ENCODE measurements at regions not wholly inside any gene's neighbourhood (a gene's known extent, or its start where the extent isn't known, plus 50 kb on each side); places are given as distances from the start of the nearest gene placed in this dataset.
"Not testable (repeated sequence)": the region's sequence is repeated elsewhere in the genome, so short reads cannot be mapped to it uniquely, and the experiment has no call there.

- DNase-seq = not testable (repeated sequence)
These were observed 55.3 kb downstream of the BBS10 start for GRCh38 chr12:76292891-76293290.

GRCh38 chr12:76292305-76292704 is 55.9 kb downstream of the BBS10 start:
- not testable (repeated sequence) for DNase-seq

GRCh38 chr12:76290963-76291859 is 57.0 kb downstream of the BBS10 start:
- DNase-seq = no peak

GRCh38 chr12:76288218-76288617 is 60.0 kb downstream of the BBS10 start:
- DNase-seq = no peak

- DNase-seq = no peak
These were observed 63.1 kb downstream of the BBS10 start for GRCh38 chr12:76284816-76285750.

- DNase-seq = no peak
These were observed 65.5 kb downstream of the BBS10 start for GRCh38 chr12:76282744-76283143.

- no peak for DNase-seq
These were observed 70.7 kb downstream of the BBS10 start for GRCh38 chr12:76277480-76277879.

GRCh38 chr12:76276499-76277151 is 71.6 kb downstream of the BBS10 start:
- DNase-seq = no peak

GRCh38 chr12:76275511-76276093 is 72.6 kb downstream of the BBS10 start:
- no peak for DNase-seq

- no peak for DNase-seq
These were observed 73.7 kb downstream of the BBS10 start for GRCh38 chr12:76274420-76275083.

- no peak for DNase-seq
These were observed 75.9 kb downstream of the BBS10 start for GRCh38 chr12:76272287-76272686.

GRCh38 chr12:76270657-76271358 is 77.4 kb downstream of the BBS10 start:
- no peak for DNase-seq

- no peak for DNase-seq
These were observed 79.9 kb downstream of the BBS10 start for GRCh38 chr12:76268267-76268666.

GRCh38 chr12:76266797-76267196 is 81.4 kb downstream of the BBS10 start:
- no peak for DNase-seq

GRCh38 chr12:76265424-76266180 is 82.6 kb downstream of the BBS10 start:
- DNase-seq = no peak

- no peak for DNase-seq
These were observed 83.6 kb downstream of the BBS10 start for GRCh38 chr12:76264611-76265012.

- no peak for DNase-seq
These were observed 84.5 kb downstream of the BBS10 start for GRCh38 chr12:76263696-76264095.

GRCh38 chr12:76260390-76260748 is 87.8 kb downstream of the BBS10 start:
- DNase-seq = no peak

GRCh38 chr12:76259660-76260389 is 88.4 kb downstream of the BBS10 start:
- DNase-seq = no peak

- DNase-seq = no peak
These were observed 89.1 kb downstream of the BBS10 start for GRCh38 chr12:76259106-76259505.

All from activated naive CD4-positive, alpha-beta T cell treated with anti-CD3 and anti-CD28 coated beads, Interleukin-2, amount 50 U/mL, for 16 hours (primary cell).